Esophagus mucosa (tissue), 1 donor: ENCODE measurements at regions not wholly inside any gene's neighbourhood (a gene's known extent, or its start where the extent isn't known, plus 50 kb on each side); places are given as distances from the start of the nearest gene placed in this dataset.

ENCODE experiments used
- ATAC-seq: fragments of 200-7000 bp; cut with Tn5 transposase; one replicate; pipeline ENCODE4 v1.9.1; 2020
- donor health status: DM: yes; HTN: yes; CAD: no.

DNA sequence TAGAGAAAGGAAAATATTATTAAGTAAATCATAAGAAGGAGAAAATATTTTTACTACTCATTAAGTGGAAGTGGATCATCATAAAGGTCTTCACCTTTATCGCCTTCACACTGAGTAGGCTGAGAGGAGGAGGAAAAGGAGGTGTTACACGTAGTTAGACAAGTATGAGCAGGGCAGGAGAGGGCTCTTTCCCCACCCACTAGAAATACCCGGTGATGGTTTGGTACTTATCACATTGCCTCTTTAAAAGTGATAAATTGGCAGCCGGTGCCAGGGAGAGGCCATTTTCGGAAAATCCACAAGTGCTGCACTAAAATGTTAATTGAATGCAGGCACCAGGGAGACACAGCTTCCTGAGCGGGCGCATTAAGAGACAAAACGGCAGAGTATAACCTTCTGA lies 598.7 kb upstream of the SOX11 start:
- ATAC-seq = no peak

DNA sequence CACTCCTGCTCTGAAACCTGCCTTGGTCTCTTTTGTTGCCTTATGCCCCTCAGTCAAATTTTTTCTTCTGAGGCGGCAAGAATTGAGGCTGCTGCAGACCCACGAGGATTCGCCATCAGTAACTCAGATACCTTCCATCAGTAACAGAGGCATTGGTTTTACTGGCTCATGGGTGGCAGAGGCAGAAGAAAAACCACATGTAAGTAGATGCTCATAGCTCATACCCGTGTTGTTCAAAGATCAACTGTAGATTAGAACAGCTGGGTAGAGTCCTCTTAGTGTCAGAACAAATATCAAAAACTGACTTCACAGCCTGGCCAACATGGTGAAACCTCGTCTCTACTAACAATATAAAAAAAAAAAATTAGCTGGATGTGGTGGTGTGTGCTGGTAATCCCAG lies 598.0 kb upstream of the SOX11 start:
- no peak for ATAC-seq

DNA sequence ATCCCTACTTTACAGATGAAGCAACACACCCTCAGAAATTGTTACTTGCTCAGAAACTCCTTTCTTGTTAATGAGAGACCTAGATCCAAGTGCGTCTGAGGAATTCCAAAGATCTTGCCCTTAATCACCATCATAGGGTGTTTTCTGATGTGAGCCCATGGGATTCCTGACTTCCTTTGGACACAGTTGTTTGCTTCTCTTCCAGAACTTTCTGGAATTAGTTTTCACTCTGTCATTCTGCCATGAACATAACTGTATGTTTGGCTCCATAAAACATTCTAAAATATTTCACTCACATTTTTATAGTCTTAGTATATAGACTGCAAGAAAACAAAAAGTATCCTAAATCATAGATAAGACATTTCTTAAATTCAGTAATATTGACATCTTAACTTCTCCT lies 593.9 kb upstream of the SOX11 start:
- no peak for ATAC-seq

DNA sequence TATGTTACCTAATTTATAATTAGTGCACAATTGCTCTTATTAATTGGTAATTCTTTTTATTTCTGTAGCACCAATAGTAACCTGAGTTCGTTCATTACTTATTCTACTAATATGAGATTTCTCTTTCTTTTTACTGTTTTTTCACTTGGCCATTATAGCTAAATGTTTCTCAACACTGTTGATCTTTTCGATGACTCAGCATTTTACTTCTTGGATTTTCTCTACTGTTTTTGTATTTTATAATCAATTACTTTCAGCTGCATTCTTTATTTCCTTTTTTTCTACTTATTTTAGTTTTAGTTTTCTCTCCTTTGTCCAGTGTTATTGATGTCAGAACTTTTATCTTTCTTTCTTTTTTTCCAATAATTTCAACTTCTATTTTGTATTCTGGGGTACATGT lies 589.4 kb upstream of the SOX11 start:
- ATAC-seq = no peak

DNA sequence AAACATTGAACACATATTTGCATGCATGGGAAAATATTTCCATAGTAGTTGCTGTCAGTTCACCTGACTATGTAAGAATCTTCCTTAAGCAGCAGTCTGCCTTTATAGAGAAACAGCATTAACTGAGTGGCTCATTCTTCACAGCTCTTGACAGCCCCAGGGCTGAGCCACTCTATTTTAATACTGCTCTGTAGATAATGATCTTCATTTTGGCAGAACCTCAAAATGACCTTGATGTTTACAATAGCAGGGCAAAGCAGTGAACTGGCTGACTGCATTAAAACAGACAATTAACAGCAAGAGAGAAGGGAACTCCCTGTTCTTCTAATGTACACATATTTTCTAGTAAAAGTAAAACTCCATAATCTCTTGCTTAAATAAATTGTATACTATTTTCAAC lies 580.6 kb upstream of the SOX11 start:
- no peak for ATAC-seq

DNA sequence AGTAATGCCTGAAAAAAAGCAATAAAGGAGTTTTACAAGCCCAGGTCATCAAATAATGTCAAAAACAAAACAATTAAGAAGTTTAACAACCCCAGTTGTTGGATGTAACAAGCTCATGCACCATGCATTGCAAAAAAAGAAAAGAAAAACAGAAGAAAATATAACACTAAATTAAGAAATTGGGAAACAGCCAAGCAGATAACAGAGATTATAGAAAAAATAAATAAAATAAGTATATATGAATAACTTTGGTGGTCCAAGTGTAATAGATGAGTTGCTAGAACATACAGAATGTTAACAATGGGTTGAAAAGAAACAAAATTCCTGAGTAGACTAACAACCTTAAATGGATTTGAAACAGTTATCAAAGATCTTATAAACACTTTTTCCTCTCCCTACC lies 573.1 kb upstream of the SOX11 start:
- ATAC-seq = no peak

DNA sequence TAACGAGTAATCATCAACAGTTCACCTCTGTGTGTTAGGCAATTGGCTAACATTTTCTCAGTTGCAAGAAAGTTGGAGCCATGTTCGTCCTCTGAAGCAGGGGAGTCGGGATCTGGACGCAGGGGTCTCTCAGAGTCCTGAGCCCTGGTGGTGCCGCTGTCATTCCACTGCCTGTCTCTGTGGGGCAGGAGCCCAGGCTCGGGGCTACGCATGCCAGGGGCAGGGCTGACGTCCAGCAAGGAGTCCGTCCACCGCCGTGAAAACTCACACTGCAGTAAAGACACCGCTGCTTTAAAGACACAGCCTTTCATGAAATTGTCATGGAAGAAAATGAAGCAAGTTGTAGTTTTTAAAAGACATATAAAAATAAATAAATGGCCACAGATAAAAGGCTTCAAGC lies 571.1 kb upstream of the SOX11 start:
- no peak for ATAC-seq

DNA sequence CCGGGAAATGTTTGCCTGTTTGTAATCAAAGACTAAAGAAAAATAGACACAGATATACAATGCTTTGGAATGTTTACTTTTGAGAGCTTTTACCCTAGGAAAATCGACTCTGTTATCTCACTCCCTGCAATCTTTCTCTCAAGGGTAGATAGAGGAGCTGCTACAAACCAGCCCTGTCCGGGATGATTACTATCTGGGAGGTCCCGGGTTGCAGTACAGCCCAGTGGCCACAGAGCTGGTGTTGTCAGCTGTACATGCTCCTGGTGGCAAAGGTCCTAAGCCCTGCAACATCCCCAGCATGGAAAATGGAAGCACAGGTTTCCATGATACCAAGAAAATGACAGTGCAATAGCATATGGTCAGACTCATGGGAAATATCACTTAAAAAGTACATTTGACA lies 570.5 kb upstream of the SOX11 start:
- no peak for ATAC-seq

DNA sequence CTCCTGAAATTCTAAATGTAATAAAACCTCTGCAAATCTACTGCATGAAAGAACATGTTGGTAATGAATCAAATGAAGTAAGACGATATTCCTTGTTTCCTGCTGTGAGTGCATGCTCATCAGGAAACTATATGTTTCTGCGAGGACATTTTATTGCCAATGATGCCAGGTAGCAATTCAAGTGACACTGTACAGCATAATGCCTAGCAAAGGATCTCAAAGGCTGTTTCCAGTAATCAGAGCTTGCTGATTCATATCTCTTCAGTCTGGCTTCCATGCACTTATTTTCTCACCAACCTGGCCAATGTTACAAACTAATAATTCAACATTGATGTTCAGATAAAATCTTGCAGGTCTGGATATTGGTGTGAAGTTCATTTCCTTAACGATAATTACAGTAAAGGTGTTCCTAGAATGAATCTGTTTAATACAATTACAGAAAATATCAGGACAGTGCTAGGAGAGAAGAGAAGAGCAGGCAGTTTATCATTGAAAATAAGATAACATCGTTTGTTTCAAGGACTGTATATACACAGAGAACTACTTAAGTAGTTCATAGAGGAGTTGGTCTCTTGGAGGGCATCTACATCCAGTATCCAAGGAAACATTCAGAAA lies 568.5 kb upstream of the SOX11 start:
- no peak for ATAC-seq

DNA sequence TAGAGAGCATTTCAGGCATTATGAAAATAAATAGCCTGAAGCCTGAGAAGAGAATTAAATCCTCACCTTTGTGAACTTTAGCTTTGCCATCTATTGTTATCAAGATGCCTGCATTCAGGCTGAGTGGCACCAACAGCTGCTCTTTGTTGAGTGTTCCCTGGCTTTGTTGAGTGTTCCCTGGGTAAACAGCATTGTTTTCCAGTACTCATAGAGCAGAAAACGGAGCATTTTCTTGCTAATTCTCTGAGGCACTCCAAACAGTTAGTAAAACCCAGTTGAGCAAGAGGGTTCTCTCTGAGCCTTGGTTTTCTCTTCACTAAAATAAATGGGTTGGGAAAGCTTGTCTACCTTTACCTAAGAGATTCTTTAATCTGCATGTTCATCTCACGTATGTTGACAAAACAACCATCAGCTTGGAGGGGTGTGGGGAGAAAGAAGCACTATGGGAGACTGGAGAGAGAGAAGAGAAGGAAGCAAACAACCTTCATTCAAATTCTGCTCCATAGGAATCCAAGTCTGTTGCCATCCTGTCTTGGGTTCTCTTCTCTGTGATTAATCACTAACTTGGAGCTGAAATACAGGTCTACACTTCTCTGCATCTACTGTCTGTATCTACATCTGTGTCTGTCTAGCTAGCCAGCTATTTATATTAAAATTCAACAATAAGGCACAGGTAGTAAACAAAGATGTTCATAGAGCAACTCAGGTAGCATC lies 567.0 kb upstream of the SOX11 start:
- no peak for ATAC-seq

DNA sequence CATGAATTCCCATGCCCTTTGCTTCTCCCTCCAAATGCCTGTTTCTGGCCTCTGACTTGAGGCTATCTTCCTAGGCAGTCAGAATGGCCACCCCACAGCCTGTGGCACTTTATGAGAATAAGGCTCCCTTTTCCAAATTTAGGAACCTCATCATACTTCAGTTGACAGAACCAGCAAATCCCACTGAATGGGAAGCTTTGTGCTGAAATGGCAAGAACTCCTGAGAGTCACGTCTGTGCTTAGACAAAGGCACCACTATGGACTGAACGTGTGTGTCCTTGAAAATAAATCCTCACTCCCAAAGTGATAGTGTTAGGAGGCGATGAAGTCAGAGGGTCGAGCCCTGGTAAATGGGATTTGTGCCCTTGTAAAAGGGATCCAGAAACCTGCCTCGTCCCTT lies 559.9 kb upstream of the SOX11 start:
- ATAC-seq = no peak

DNA sequence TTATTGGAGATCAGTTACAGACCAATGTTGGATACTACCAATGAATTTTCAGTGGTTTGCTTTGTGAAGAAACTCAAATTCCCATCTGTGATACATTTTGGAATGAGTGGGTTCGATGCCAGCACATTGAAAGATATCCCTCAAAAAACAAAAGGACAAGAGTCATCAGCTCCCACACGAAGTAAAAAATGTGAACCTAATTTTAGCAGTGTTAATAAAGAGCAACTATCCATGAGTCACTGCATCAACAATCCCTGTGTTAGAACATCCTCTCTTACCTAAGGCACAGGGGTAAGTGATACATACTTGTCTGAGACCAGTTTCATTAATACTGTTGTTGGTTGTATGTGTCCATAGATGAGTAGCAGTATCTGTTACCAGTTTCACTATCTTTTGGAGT lies 551.8 kb upstream of the SOX11 start:
- no peak for ATAC-seq

DNA sequence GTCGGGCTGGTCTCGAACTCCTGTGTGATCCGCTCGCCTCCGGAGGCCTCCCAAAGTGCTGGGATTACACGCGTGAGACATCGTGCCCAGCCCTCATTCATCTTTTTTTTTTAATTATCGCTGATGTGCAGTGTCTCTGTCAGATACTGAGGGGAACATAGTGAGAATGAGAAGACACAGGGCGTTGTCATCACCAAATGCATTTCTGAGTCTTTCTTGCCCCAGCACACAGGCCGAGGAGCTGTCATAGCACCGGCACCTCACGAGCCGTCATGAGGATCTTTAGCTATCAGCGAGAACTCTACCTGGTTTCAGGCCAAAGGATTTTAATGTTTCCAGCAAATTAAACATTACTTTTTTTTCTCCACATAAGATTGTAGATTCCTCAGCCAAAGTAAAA lies 548.0 kb upstream of the SOX11 start:
- no peak for ATAC-seq

DNA sequence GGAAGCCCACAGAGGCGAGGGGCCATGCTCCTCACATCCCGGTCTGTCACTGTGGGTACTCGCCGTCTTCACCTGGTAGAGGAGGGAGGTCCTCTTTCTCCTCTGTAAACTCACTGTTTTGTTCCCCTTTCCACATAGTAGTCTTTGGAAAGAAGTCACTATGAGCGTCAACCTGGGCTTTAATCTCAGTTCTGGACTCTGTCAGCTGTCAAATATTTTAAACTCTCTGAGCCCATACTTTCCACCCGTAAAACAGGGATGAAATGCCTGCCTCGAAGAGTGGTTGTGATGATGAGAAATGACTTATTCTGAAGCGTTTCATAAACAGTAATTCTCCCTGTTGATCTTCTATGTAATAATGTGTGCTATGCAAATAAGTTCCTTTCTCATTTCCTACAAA lies 547.1 kb upstream of the SOX11 start:
- ATAC-seq = no peak

DNA sequence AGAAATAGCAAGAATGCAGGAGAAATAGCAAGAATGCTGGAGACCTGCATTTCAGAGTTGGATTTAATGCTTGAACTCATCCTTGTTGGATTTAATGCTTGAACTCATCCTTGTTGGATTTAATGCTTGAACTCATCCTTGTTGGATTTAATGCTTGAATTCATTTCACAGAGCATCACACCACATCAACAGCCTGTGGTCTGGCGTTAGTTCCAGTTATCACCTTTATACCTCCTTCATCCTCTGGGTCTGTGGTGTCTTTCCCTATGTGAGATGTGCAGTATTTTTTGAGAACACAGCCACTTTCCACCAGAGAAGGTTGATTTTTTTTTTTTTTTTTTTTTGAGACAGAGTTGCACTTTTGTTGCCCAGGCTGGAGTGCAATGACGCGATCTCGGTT lies 546.4 kb upstream of the SOX11 start:
- no peak for ATAC-seq

DNA sequence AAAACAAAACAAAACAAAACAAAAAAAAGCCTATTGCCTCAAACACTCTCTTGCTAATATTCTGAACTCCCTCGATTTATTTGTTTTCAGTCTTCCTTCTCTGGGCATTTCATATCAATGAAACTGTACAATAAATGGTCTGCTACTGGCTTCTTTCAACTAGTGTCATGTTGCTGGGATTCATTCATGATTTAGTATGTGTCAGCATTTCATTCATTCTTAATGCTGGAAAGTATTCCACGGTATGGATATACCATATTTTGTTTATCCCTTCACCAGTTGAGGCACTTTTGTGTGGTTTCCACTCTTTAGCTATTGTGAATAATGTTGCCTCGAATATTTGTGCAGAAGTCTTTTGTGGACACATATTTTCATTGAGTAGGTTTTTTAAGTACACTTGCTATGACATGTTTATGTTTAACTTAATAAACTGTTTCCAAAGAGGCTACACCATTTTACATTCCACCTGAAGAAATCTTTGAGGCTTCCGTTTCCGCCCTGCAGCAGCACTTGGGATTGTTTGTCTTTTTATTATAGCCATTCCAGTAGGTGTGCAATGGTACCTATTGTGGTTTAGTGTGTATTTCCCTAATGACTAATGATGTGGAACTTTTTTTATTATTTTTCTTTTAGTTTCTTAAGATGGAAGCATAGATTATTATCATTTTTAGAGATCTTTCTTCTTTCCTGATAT lies 543.6 kb upstream of the SOX11 start:
- no peak for ATAC-seq

DNA sequence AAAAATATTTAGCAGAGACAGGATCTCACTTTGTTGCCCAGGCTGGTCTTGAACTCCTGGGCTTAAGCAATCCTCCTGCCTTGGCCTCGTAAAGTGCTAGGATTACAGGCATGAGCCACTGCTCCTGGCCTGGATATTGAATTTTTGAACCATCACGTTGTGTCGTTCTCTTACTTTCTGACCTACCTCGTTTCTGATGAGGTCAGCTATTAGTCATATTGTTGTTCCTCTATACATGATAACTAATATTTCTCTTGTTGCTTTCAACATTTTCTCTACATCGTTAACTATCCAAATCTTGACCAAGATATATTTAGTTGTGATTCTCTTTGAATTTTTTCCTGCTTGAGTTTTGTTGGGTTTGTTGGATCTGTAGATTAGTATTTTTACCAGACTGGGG lies 541.3 kb upstream of the SOX11 start:
- no peak for ATAC-seq

DNA sequence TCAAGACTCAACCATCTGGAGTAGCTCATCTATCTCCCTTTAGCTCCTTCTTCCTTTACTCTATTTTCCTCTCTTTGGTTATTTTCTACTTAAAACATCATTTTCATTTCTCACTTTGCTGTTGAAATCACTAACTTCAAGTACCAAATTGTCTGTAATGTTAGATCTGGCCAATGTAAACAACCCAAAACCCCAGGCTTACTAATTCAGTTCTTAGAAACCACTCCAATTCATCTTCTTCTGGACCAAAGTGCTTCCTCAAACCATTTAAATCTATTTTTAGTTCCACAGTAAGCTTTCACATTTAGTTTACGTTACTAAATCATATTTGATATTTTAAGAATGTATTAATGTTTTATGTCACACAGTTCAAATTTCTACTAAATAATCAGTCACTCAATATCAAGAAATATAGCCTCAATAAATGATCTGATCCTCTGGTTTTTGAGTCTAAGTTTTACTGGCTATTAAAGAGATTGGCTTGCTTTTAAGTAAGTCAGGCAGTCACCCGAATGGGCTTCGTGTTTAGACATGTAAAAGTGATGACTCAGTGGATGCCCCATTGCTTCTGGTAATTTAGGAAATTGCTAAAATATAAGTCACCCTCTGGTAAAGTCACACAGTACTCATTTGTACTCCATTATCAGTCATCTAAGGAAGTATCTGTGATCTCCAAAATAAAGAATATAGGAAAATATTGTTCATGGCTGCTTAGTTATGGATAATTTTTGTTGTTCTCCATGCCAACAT lies 527.2 kb upstream of the SOX11 start:
- no peak for ATAC-seq

DNA sequence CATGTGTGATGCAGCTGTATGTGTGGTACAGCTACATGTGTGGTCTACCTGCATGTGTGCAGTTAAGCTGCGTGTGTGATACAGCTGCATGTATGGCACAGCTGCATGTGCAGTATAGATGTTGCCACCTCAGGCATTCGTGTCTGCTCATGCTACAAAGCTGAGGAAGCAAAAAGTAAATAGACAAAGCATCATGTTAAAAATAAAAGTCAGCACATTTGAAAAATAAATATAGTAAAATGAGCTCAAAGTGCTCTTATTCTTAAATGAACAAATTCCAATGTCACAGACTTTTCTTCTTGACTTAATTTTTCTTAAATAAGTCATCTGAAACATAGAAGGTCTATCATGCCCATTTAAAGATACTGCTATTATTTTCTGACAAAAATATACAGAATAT lies 519.3 kb upstream of the SOX11 start:
- no peak for ATAC-seq

DNA sequence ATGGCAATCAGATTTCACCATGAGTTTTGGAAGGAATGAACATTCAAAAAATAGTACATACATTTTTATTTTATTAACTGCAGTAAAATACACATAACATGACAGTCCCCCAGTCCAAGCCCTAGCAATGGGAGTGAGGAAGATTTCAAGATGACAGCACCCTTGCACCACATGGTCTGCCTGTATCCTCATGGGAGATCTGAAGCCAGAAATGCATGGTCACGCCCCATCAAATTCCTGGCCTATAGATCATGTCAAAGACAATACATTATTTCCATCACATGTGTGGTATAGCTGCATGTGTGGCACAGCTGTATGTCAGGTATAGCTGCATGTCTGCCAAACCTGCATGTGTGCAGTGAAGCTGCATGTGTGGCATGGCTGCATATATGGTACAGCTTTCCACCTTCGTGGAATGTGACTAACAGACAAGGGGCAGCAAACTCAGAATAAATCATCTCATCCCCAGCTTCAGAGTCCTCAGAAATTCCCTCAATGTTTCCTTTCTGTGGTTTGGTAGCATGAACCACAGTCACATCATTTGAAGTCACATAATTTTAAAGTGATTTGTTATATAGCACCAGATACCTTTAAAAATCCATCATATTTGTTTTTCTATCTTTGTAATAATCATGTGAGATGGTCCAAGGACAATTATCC lies 518.2 kb upstream of the SOX11 start:
- ATAC-seq = no peak

DNA sequence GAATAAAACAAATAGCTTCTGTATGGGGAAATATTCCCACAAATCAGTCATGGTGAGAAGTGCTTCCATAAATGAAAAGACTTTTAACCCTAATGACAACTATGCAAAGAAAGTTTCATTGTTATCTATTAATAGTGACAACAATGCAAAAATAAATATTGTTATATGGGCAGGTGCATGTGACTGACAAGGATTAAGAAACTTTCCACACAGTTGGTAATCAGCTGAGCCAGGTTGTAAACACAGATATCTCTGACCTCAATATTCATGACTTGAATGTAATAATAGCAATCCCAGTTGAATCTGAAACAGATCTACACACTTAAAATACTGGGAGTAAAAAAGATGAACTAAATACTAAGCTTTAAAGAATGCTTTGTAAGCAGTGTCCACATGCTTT lies 517.0 kb upstream of the SOX11 start:
- no peak for ATAC-seq

DNA sequence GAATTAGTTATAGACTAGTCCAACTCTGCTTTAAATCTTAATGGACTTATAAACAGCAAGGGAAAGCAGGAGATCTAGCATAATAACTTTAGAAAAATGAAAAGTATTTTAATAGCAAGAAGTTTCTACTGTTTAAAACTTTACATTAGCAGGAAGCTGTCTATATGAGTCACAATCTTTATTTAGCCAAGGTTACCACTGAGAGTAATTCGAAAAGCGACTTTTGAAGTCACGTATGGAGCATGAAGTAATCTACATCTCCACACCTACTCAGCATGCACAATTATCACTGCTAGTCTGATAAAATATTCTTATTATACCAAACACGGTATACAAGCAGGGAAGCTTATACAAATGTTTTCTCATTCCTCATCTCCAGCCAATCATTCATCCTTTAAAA lies 515.4 kb upstream of the SOX11 start:
- ATAC-seq = no peak

DNA sequence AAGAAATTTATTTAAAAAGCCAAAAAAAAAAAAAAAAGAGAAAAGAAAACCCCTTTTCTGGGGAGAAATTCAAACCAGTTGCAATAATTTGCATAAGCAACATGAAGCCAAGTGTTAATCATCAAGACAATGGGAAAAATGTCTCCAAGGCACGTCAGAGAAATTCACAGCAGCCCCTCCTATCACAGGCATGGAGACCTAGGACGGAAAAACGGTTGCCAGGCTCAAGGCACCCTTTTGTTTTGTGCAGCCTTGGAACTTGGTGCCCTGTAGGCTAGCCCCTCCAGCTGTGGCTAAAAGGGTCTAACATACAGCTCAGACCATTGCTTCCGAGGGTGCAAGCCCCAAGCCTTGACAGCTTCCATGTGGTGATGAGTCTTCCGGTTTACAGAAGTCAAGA lies 509.2 kb upstream of the SOX11 start:
- ATAC-seq = no peak
